ENCODE measurements at regions not wholly inside any gene's neighbourhood (a gene's known extent, or its start where the extent isn't known, plus 50 kb on each side); places are given as distances from the start of the nearest gene placed in this dataset.
A peak's percentile ranks its signal among the peaks of the same experiment; 100 is the strongest.
"Not testable (repeated sequence)": the region's sequence is repeated elsewhere in the genome, so short reads cannot be mapped to it uniquely, and the experiment has no call there.

DNA sequence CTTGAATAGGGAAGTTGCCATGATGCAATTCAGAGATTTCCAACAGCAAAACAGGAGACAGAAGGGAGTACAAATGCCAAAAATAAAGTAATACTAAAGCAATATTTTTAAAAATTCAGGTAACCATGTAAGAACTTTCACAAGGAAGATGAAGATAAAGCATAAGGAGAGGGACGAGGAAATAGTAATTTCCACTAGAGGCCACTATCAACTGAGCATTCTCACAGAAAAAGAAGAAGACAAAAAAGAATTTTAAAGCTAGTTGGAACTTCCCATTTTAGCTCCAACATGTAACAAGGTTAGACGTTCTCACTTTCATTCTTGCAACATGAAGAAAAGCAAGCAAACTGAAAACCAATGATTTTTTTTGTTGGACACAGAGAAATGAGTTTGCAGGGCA is 779.9 kb upstream of the CDH6 start:
- DNase-seq (ENCODE audit: low read depth in 4 of 4, low spot score in 2 of 4): no peak

DNA sequence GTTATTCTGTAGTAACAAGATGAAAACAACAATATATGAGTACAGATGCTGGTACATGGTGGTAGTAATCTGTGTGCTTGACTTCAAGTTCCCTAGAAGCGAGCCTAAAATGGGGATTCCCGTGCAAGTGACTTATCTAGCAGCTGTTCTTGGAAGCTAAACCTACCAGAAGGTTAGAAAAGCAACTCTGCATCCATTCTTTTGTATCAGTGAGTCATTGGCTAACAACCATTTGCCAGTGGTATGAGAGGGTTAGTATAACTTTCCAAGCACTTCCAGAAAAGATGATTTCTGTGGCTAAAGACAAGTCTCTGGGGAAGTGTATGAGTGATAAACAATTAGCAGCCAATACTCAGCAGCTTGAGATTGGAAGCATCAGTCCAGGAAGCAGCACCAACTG is 787.7 kb upstream of the CDH6 start:
- DNase-seq (ENCODE audit: low read depth in 4 of 4, low spot score in 2 of 4): no peak

DNA sequence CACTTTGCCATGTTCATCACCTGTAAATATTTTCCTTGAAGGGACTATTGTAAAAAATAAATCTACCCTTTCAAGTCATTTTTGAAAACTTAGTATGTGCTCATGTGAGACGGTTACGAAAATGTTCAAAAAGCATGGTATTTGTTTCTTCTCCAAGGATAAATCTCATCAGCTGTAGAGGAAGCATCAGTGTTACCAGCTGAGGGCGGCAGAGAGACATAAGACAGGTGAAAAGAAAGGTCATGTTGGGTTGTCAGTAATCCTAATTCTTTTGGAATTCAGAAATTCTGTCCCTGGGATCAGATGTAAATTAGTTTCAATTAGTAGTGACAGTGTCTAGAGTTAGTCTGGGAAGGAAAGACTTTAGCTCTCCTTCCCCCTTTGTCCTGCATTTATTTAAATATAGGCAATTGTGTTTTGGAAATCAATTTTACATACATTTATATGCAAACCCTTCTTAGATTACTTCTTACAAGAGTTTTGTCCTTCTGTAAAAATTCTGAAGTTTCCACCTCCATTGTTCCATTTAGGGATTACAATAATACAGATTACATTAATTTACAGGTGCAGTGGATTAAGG is 791.9 kb upstream of the CDH6 start:
- peak in 3 of 4 donors; percentile 3 to 15 (median 13) for DNase-seq (ENCODE audit: low read depth in 4 of 4, low spot score in 2 of 4)

DNA sequence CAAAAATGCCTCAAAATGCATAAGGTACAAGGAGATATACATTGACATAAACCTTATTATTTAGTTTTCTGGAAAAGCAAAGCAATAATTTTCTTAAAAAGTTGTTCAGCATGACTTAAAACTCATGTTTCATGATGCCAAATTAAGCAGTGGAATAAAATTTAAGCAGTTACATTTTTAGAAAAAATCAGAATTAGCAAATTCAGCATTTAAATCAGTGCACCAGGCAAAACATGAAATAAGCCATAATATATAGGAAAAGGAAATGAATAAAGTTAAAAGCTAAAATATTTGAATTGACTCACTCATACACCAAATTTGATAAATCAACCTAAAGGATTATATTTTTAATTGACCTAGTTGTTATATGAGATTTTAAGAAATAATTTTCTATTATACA is 795.1 kb upstream of the CDH6 start:
- DNase-seq (ENCODE audit: low read depth in 4 of 4, low spot score in 2 of 4): no peak

DNA sequence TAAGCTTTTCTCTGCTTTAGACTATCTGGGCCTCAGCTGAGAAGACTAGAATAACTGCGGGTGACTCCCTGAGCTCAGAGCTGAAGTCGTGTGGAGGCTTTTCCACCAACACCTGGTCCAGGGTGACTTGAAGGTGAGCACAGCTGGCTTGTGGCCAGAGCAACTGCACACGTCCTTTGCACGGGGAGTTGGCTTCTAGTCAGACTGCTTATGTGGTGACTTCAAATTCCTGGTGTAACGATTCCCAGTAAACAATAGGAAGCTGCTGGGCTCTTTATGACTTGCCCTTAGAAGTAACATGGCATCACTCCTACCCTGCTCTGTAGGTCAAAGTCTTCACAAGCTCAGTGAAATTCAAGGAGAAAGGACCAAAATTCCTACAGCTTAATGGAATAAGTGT is 800.6 kb upstream of the CDH6 start:
- no peak for DNase-seq (ENCODE audit: low read depth in 4 of 4, low spot score in 2 of 4)

DNA sequence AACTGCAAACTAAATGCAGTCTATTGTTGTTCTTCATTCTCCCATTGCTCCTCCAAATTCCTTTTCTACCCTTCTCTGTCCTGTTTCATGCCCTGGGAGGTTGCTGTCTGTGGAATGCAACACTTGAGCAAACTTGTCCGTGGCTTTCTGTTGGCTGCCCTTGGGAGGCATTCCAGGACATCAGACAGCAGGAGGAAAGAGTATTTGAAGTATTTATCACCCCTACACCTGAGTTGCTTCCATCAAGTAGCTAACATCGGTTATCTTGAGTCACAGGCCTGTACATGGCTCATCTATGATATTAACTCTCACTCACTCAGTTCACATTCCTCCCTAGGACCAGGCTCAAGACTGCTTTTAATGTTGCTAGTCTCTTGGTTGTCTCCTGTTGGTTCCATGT is 803.4 kb upstream of the CDH6 start:
- no peak for DNase-seq (ENCODE audit: low read depth in 4 of 4, low spot score in 2 of 4)

DNA sequence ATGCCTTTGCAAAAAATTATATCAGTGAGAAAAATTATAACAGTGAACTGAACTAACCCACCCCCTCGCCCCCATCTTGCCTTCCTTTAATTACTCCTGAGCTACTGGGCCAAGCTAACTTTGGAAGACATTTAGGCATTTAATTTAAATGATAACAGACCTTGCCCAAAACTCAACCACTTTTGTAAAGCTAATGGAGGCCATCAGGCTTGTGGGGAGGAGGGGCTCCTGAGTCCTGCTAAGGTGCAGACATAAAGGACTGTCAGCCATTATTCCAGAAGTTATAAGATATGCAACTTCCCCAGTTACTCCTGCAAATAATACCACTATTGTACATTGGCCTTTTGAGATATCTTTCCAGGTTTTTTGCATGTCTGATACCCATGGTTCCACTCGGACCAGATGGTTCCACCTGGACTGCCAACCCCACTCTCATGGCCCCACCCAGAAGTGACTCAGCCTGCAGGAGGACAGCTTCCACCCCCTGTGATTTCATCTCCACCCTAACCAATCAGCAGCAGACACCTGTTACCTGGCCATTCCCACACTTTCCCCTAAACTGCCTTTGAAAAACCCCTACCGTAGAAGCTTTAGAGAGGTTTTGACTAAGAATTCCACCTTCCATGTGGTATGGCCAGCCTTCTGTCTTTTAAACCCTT is 805.4 kb upstream of the CDH6 start:
- no peak for DNase-seq (ENCODE audit: low read depth in 4 of 4, low spot score in 2 of 4)

DNA sequence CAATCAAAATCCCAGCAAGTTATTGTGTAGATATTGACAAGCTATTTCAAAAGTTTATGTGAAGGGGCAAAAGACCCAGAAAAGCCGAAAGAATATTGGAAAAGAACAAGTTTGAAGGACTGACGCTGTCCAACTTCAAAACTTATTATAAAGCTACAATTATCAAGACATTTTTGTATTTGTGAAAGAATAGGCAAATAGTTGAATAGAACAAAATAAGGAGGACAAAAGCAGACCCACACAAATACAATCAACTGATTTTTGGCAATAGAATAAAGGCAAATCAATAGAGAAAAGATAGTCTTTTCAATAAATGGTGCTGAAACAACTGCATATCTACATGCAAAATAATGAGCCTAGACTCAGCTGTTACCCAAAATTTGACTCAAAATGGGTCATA is 807.7 kb upstream of the CDH6 start:
- no peak for DNase-seq (ENCODE audit: low read depth in 4 of 4, low spot score in 2 of 4)

DNA sequence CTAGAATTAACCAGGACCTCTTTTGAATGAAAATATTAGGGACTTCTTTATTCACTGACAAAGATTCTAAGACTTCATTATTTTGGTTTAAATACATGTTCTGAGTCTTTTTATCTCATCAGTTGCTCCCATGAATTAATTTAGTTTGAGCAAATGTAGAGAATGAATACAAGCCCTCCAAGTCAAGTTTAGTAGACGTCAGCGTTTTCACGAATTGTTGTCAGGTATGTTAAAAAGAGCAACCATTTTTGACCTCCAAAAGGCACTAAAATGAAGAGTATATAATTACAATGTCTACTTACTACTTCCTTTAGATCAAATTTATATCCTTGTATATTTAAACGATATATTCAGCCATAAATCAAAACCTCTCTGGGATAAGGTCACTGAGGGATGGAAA is 809.3 kb upstream of the CDH6 start:
- DNase-seq (ENCODE audit: low read depth in 4 of 4, low spot score in 2 of 4): no peak

DNA sequence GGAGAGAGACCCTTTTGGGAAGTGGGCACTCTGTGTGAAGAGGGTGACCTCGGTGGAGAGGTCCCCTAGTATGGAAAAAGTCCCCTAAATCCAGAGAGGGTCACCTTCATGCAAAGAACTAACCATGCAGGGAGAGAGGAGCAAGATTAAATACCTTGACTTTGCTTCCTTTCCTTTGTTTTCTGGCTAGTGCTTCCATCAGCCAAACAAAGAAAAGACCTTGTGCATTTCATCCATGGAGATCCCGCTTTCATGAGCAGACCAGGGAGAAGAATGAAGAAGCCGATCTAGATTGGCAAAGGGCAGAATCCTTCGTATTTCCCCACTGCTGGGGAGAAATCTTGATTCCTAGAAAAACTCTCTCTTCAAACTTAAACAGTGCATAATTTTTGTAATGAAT is 813.3 kb upstream of the CDH6 start:
- no peak for DNase-seq (ENCODE audit: low read depth in 4 of 4, low spot score in 2 of 4)

DNA sequence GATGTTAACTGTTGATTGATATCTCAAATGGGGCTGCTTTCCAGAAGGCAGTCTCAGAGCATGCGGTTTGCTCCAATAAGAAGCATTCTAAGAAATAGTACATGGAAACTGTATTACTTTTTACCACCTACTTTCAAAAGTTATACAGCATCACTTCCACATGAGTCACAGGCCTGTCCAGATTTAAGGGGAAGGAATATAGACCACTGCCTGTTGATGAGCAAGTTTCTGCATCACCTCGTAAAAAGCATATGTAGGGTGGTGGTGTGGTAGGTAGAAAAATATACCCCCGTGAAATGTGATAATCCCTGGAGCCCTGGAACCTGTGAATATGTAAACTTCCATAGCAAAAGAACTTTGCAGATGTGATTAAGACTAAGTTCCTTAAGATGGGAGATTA is 816.6 kb upstream of the CDH6 start:
- no peak for DNase-seq (ENCODE audit: low read depth in 4 of 4, low spot score in 2 of 4)

DNA sequence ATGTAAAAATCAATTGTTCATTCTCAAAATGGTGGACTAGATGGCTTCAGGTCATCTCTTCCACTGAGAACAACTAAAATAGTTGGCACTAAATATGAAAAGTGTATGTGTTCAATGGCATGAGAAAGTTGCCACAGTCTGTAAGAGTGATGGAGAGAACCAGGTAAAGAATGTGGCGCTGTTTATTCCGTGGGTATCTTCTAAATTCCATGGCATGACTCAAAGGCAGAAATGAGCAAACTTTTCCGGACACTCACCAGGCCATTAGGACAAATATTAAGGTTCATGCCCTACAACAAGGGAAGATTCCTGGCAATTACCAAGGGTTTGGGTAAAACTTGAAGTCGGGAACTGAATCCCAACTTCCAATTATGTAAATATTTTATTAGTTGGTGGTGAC is 825.4 kb upstream of the CDH6 start:
- DNase-seq (ENCODE audit: low read depth in 4 of 4, low spot score in 2 of 4): no peak

DNA sequence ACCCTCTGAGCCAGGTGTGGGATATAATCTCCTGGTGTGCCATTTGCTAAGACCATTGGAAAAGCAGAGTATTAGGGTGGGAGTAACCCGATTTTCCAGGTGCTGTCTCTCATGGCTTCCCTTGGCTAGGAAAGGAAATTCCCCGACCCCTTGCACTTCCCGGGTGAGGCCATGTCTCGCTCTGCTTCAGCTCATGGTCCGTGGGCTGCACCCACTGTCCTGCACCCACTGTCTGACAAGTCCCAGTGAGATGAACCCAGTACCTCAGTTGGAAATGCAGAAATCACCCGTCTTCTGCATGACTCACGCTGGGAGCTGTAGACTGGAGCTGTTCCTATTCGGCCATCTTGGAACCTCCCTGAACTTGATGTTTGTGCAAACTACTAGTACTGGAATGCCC is 828.5 kb upstream of the CDH6 start:
- not testable (repeated sequence) for DNase-seq (ENCODE audit: low read depth in 4 of 4, low spot score in 2 of 4)

DNA sequence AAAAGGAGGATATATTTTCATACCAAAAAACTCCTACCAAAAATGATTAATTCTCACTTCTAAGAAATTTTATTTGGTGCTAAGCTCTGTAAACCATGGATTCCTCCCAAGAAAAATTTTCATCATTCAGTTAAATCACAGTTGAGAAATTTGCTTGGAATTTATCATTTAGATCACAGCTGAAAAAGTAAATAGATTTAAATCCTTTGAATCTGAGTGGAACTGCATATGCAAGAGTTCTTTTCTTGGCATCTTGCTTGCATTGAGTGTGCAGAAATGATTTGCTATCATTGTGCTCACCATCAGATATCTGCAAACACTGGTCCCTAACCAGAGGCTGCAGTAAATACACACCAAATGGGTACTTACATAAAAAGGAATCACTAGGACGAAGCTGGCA is 836.1 kb upstream of the CDH6 start:
- DNase-seq (ENCODE audit: low read depth in 4 of 4, low spot score in 2 of 4): no peak

DNA sequence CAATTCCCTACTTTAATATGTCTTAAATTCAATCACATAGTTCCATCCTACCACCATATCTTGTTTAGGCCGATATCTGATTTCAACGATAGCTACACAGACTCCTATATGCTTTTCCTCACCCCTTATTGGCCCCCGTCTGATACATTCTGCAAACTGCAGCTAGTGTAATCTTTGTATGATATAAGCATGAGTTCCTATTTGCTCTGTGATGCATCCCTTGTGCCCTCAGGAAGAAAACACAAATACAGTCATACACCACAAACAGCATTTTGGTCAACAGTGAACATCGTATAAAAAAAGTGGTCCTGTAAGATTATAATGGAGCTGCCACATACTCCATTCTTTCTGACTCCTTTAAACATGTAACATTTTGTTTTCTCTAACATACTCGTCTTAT is 837.8 kb upstream of the CDH6 start:
- no peak for DNase-seq (ENCODE audit: low read depth in 4 of 4, low spot score in 2 of 4)

DNA sequence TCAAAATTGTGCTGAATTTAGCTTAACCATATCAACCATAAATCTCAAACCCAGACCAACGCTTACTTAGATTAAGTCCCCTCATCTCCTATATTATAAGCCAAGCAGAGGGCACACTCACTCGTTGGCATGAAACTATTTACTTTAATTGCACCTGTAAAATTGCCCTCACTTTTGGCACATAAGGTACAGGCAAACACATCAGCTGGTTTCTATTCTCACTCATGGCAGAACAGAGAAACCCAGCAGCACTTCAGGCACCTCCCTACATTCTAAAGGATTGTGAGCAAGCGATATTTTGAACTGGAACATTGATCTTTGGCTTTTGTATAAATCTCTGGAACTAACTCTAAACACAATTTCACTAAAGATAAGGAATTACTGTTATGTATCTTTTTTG is 845.6 kb upstream of the CDH6 start:
- DNase-seq (ENCODE audit: low read depth in 4 of 4, low spot score in 2 of 4): no peak

DNA sequence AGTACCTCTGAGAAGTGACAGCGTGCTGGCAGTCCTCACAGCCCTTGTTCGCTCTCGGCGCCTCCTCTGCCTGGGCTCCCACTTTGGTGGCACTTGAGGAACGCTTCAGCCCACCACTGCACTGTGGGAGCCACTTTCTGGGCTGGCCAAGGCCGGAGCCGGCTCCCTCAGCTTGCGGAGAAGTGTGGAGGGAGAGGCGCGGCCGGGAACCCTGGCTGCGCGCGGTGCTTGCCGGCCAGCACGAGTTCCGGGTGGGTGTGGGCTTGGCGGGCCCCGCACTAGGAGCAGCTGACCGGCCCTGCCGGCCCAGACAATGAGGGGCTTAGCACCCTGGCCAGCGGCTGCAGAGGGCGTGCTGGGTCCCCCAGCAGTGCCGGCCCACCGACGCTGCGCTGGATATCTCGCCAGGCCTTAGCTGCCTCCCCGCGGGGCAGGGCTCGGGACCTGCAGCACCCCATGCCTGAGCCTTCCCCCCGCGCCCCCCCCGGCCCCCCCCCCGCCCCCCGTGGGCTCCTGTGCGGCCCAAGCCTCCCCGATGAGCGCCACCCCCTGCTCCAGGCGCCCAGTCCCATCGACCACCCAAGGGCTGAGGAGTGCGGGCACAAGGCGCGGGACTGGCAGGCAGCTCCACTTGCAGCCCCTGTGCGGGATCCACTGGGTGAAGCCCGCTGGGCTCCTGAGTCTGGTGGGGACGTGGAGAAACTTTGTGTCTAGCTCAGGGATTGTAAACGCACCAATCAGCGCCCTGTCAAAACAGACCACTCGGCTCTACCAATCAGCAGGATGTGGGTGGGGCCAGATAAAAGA is 847.7 kb upstream of the CDH6 start:
- not testable (repeated sequence) for DNase-seq (ENCODE audit: low read depth in 4 of 4, low spot score in 2 of 4)

DNA sequence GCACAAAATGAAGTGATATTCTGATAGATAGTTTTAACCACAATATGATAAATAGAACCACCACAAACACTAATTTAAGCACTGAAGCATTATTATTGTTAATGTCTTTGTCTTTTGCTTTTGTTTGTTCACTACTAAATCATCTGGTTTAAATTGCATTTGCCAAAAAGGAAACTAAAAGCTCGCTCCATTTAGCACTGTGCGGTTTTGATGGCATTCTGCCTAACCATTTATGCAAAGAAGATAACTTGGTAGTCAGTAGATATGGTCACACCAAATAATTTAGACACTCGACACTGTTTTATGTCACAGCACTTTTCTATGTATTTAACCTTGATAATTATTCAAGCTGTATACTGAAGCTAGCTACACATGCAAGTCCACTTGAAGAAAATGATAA is 849.8 kb upstream of the CDH6 start:
- DNase-seq (ENCODE audit: low read depth in 4 of 4, low spot score in 2 of 4): no peak

DNA sequence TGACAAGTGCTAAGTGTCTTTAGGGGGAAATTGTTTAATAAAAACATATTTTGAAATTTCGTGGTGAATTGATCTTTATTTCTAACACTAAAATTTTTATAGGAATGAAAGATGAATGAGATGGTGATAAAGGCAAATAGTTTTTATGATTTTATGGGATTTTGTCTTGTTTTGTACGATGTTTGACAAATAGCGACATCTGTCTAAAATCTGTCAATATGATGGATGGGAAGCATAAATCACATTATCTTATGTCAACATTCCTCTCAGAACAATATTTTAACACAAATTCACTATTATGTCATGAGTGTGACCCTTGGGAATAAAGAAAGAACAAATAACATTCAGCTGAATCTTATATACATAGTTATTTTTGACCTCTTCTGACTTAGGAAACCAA is 852.0 kb upstream of the CDH6 start:
- no peak for DNase-seq (ENCODE audit: low read depth in 4 of 4, low spot score in 2 of 4)

DNA sequence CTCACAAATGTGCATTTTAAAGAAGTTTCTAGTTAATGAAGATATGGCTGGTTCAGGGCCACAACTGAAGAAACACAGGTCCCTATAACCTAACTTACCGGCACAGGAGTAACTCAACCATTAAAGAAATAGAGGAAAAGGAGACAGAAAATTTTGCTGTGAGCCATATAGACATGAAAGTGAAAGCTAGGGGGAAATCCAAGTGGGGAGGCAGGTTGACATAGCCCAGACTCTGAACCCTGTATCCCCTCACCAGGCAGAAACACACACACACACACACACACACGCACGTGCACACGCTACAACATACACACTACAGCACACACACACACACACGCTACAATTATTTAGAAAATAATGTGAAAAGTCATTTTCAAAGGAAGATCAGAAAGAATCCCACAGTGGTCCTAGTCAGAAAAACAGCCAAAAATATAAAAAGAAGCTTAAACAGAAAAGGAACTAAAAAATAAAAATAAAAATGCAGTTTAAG is 856.4 kb upstream of the CDH6 start:
- no peak for DNase-seq (ENCODE audit: low read depth in 4 of 4, low spot score in 2 of 4)

DNA sequence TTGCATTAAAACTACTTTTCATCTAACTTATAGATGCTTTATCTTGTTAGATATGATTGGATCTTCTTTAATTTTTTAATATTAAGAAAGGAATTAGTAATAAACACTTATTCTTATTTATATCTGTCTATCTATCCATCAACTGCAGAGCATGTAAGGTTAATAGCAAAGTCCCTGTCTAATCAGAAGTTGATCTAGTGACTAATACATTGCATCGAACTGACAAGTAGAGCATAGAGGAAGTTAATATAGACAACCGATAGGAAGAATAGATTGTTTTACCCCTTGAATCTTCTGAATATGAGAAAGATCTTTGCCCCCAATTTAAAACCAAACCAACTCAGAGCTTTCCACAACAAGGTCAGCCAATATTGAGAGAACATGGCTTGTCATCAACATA is 862.0 kb upstream of the CDH6 start:
- no peak for DNase-seq (ENCODE audit: low read depth in 4 of 4, low spot score in 2 of 4)

DNA sequence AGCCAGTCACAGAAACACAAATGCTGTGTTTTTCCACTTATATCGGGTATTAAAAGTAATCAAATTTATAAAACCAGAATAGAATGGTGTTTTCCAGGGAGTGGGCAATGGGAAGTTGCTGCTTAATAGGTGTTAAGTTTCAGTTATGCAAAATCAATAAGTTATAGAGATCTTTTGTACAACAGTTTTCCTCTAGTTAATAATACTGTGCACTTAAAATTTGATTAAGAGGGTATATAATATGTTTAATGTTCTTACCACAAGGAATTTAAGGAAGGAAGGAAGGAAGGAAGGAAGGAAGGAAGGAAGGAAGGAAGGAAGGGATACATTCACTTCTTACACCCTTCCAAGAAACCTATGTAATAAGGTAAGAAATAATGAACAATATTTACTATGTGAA is 867.7 kb upstream of the CDH6 start:
- no peak for DNase-seq (ENCODE audit: low read depth in 4 of 4, low spot score in 2 of 4)

Data from left renal cortex interstitium (tissue), 4 donors.